HEK293 (cell line): ENCODE measurements at regions not wholly inside any gene's neighbourhood (a gene's known extent, or its start where the extent isn't known, plus 50 kb on each side); places are given as distances from the start of the nearest gene placed in this dataset.

ENCODE experiments used
- CTCF ChIA-PET: fragments of 350-600 bp; formaldehyde crosslinking; extraction: SDS; loops from one replicate; lab custom pipeline; 2021; ENCODE audit warnings: antibody characterized with exemption; lab: Yijun Ruan, JAX
- POLR2A ChIA-PET: fragments of 300-600 bp; formaldehyde crosslinking; extraction: SDS; loops from one replicate; lab custom pipeline; 2020; ENCODE audit warnings: antibody characterized with exemption, inconsistent platforms; lab: Yijun Ruan, JAX
- H3K27ac ChIP-seq: fragments of 200-500 bp; sonication (Bioruptor generic); 2 replicates; pipeline ENCODE4 v1.5.1; 2014; ENCODE audit warnings: low read depth, low read length, control low read depth, inconsistent platforms; ENCODE audit errors: extremely low read depth
- H3K36me3 ChIP-seq, 2 experiments: fragments of 200-500 bp in 1 of 2; sonication (Bioruptor generic) in 1 of 2; 1 replicate in 1 of 2; 2 replicates in 1 of 2; pipeline ENCODE4 v1.5.1; 2014 to 2017; ENCODE audit warnings: inconsistent platforms in 2 of 2, low read length in 2 of 2; ENCODE audit not compliant: control insufficient read depth in 2 of 2, insufficient read depth in 1 of 2
- H3K4me1 ChIP-seq: fragments of 200-500 bp; sonication (Bioruptor generic); 2 replicates; pipeline ENCODE4 v1.5.1; 2014; ENCODE audit warnings: mild to moderate bottlenecking, low read length, inconsistent platforms; ENCODE audit not compliant: control insufficient read depth, insufficient read depth
- H3K4me3 ChIP-seq: 2 replicates; pipeline ENCODE4 v1.5.1; 2011; ENCODE audit warnings: low read depth, mild to moderate bottlenecking, control low read depth, low read length, moderate library complexity
- H3K9me3 ChIP-seq: fragments of 200-500 bp; sonication (Bioruptor generic); 2 replicates; pipeline ENCODE4 v1.5.1; 2014; ENCODE audit warnings: low read depth, low read length, inconsistent platforms; ENCODE audit not compliant: control insufficient read depth, insufficient read depth
- BCL11B ChIP-seq: fragments of 450-650 bp; formaldehyde crosslinking; IDR thresholded peaks from 2 replicates; pipeline ENCODE4 v1.5.1; 2016; ENCODE audit warnings: low read depth, missing biosample characterization, missing genetic modification characterization
- EGR2 ChIP-seq: fragments of 450-650 bp; formaldehyde crosslinking; IDR thresholded peaks from 2 replicates; pipeline ENCODE4 v1.5.1; 2016; ENCODE audit warnings: low read depth, missing biosample characterization, missing genetic modification characterization
- KLF16 ChIP-seq: fragments of 450-650 bp; formaldehyde crosslinking; IDR thresholded peaks from 2 replicates; pipeline ENCODE4 v1.5.1; 2017; ENCODE audit warnings: missing biosample characterization, missing genetic modification characterization
- KLF7 ChIP-seq: fragments of 450-650 bp; formaldehyde crosslinking; IDR thresholded peaks from 2 replicates; pipeline ENCODE4 v1.5.1; 2016; ENCODE audit warnings: missing biosample characterization, missing genetic modification characterization, borderline replicate concordance
- KLF9 ChIP-seq: fragments of 450-650 bp; formaldehyde crosslinking; IDR thresholded peaks from 2 replicates; pipeline ENCODE4 v1.5.1; 2016; ENCODE audit warnings: missing biosample characterization, missing genetic modification characterization, low read depth
- OVOL3 ChIP-seq: fragments of 450-650 bp; formaldehyde crosslinking; IDR thresholded peaks from 2 replicates; pipeline ENCODE4 v1.5.1; 2016; ENCODE audit warnings: missing biosample characterization, missing genetic modification characterization
- PATZ1 ChIP-seq: fragments of 450-650 bp; formaldehyde crosslinking; IDR thresholded peaks from 2 replicates; pipeline ENCODE4 v1.5.1; 2016; ENCODE audit warnings: missing biosample characterization, missing genetic modification characterization
- PRDM1 ChIP-seq: fragments of 450-650 bp; formaldehyde crosslinking; IDR thresholded peaks from 2 replicates; pipeline ENCODE4; 2016; ENCODE audit warnings: missing biosample characterization, missing genetic modification characterization
- SCRT1 ChIP-seq: fragments of 450-650 bp; formaldehyde crosslinking; IDR thresholded peaks from 2 replicates; pipeline ENCODE4 v1.5.1; 2016; ENCODE audit warnings: missing biosample characterization, missing genetic modification characterization, borderline replicate concordance
- ZBTB21 ChIP-seq: fragments of 450-650 bp; formaldehyde crosslinking; IDR thresholded peaks from 2 replicates; pipeline ENCODE4 v1.5.1; 2017; ENCODE audit warnings: missing biosample characterization, missing genetic modification characterization
- ZNF121 ChIP-seq: fragments of 450-650 bp; formaldehyde crosslinking; IDR thresholded peaks from 2 replicates; pipeline ENCODE4 v1.5.1; 2016; ENCODE audit warnings: missing biosample characterization, missing genetic modification characterization
- ZNF138 ChIP-seq: fragments of 450-650 bp; formaldehyde crosslinking; IDR thresholded peaks from 2 replicates; pipeline ENCODE4 v1.5.1; 2016; ENCODE audit warnings: missing biosample characterization, missing genetic modification characterization, borderline replicate concordance
- ZNF140 ChIP-seq: fragments of 450-650 bp; formaldehyde crosslinking; IDR thresholded peaks from 2 replicates; pipeline ENCODE4 v1.5.1; 2016; ENCODE audit warnings: missing biosample characterization, missing genetic modification characterization
- ZNF148 ChIP-seq: fragments of 450-650 bp; formaldehyde crosslinking; IDR thresholded peaks from 2 replicates; pipeline ENCODE4 v1.5.0; 2017; ENCODE audit warnings: missing biosample characterization, missing genetic modification characterization, borderline replicate concordance
- ZNF221 ChIP-seq: fragments of 450-650 bp; formaldehyde crosslinking; IDR thresholded peaks from 2 replicates; pipeline ENCODE4 v1.5.1; 2017; ENCODE audit warnings: missing biosample characterization, missing genetic modification characterization, borderline replicate concordance
- ZNF311 ChIP-seq: fragments of 450-650 bp; formaldehyde crosslinking; IDR thresholded peaks from 2 replicates; pipeline ENCODE4 v1.5.1; 2017; ENCODE audit warnings: missing biosample characterization, missing genetic modification characterization, borderline replicate concordance
- ZNF391 ChIP-seq: fragments of 450-650 bp; formaldehyde crosslinking; IDR thresholded peaks from 2 replicates; pipeline ENCODE4 v1.5.1; 2016; ENCODE audit warnings: low read depth, missing biosample characterization, missing genetic modification characterization, borderline replicate concordance
- ZNF48 ChIP-seq: fragments of 450-650 bp; formaldehyde crosslinking; IDR thresholded peaks from 2 replicates; pipeline ENCODE4 v1.5.1; 2016; ENCODE audit warnings: missing biosample characterization, missing genetic modification characterization
- ZNF510 ChIP-seq: fragments of 450-650 bp; formaldehyde crosslinking; IDR thresholded peaks from 2 replicates; pipeline ENCODE4 v1.5.1; 2018; ENCODE audit warnings: mild to moderate bottlenecking, missing genetic modification characterization, missing biosample characterization; ENCODE audit not compliant: insufficient replicate concordance
- ZNF513 ChIP-seq: fragments of 450-650 bp; IDR thresholded peaks from 2 replicates; pipeline ENCODE4 v1.5.1; 2018; ENCODE audit warnings: missing biosample characterization, missing genetic modification characterization
- ZNF549 ChIP-seq: fragments of 450-650 bp; IDR thresholded peaks from 2 replicates; pipeline ENCODE4 v1.5.1; 2018; ENCODE audit warnings: missing biosample characterization, missing genetic modification characterization, mild to moderate bottlenecking, inconsistent platforms, moderate library complexity
- ZNF610 ChIP-seq: fragments of 450-650 bp; formaldehyde crosslinking; IDR thresholded peaks from 2 replicates; pipeline ENCODE4 v1.5.1; 2016; ENCODE audit warnings: missing biosample characterization, missing genetic modification characterization, borderline replicate concordance
- ZNF639 ChIP-seq: fragments of 450-650 bp; formaldehyde crosslinking; IDR thresholded peaks from 2 replicates; pipeline ENCODE4 v1.5.1; 2016; ENCODE audit warnings: missing biosample characterization, missing genetic modification characterization
- ZNF664 ChIP-seq: fragments of 450-650 bp; formaldehyde crosslinking; IDR thresholded peaks from 2 replicates; pipeline ENCODE4 v1.5.1; 2016; ENCODE audit warnings: missing biosample characterization, missing genetic modification characterization
- ZNF792 ChIP-seq: fragments of 450-650 bp; formaldehyde crosslinking; IDR thresholded peaks from 2 replicates; pipeline ENCODE4 v1.5.1; 2016; ENCODE audit warnings: missing biosample characterization, missing genetic modification characterization

GRCh38 chr1:72837781-72838180 is 555.4 kb upstream of the NEGR1 start:
- CTCF ChIA-PET = no interaction called here
- POLR2A ChIA-PET = no interaction called here
- H3K9me3 ChIP-seq = no peaks in the 10 kb centered on the region

GRCh38 chr1:72830606-72831390 is 548.5 kb upstream of the NEGR1 start:
- Histone ChIP-seq H3K9me3 (no peaks in the 10 kb centered on the region), H3K36me3 (no peaks in the 10 kb centered on the region), H3K27ac (no peak overlapping the region), H3K4me1 (no peaks in the 10 kb centered on the region), H3K4me3 (no peak overlapping the region)
- TF ChIP-seq KLF7 (tag by site-specific recombination) (no peak), KLF9 (tag by site-specific recombination) (no peak), BCL11B (no peak), ZNF140 (tag by site-specific recombination) (no peak), ZNF121 (tag by site-specific recombination) (no peak), ZNF510 (tag by site-specific recombination) (no peak), ZNF148 (tag by site-specific recombination) (no peak), ZNF639 (no peak), ZNF391 (tag by site-specific recombination) (no peak), PATZ1 (tag by site-specific recombination) (no peak), ZNF138 (tag by site-specific recombination) (no peak), SCRT1 (tag by site-specific recombination) (no peak), ZBTB21 (tag by site-specific recombination) (no peak)
- POLR2A ChIA-PET = no interaction called here
- CTCF ChIA-PET = interaction anchor here (0.5 kb wide), 1 partner anchor 40 kb away, joined by 3 read pairs; no protein-coding TSS in a partner anchor

More at GRCh38 chr1:72837781-72838180, 555.4 kb upstream of the NEGR1 start:
- TF ChIP-seq EGR2 (tag by site-specific recombination) = no peak
- no peak for TF ChIP-seq OVOL3
- Histone ChIP-seq H3K27ac (no peak overlapping the region), H3K4me3 (no peak overlapping the region), H3K4me1 (no peaks in the 10 kb centered on the region), H3K36me3 (no peaks in the 10 kb centered on the region)

- no peaks in the 10 kb centered on the region for H3K9me3 ChIP-seq
- H3K27ac ChIP-seq = no peak overlapping the region
- ChIA-PET CTCF (no interaction called here), POLR2A (no interaction called here)
- H3K36me3 ChIP-seq = no peaks in the 10 kb centered on the region
- H3K4me1 ChIP-seq = no peaks in the 10 kb centered on the region
- H3K4me3 ChIP-seq = no peak overlapping the region
- TF ChIP-seq ZNF792 (tag by site-specific recombination) = no peak
- no peak for TF ChIP-seq ZNF221
- no peak for TF ChIP-seq PRDM1
- no peak for TF ChIP-seq ZNF549 (tag by site-specific recombination)
- TF ChIP-seq ZNF513 (tag by site-specific recombination) = no peak
- no peak for TF ChIP-seq ZNF664
- no peak for TF ChIP-seq ZNF311
- TF ChIP-seq ZNF48 (tag by site-specific recombination) = no peak
- no peak for TF ChIP-seq ZNF610 (tag by site-specific recombination)
- no peak for TF ChIP-seq KLF16 (tag by site-specific recombination)
Measured at GRCh38 chr1:72827278-72827677, 544.9 kb upstream of the NEGR1 start.
